ENCODE measurements at regions not wholly inside any gene's neighbourhood (a gene's known extent, or its start where the extent isn't known, plus 50 kb on each side); places are given as distances from the start of the nearest gene placed in this dataset.
"Not testable (repeated sequence)": the region's sequence is repeated elsewhere in the genome, so short reads cannot be mapped to it uniquely, and the experiment has no call there.

DNA sequence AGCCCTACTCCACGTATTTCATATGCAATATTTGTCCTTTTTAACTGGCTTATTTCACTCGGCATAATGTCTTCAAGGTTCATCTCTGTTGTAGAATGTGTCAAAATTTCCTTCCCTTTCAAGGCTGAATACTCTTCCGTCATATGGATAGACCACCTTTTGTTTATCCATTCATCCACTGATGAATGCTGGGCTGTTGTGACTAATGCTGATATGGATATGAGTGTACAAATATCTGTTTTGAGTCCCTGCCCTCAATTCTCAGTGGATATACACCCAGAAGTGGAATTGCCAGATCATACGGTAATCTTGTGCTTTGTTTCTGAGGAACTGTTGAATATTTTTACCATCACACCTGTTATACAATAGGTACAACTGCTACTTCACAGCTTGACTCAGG lies 155.2 kb upstream of the IRF2BP2 start:
- H3K27me3 ChIP-seq (replicated peaks; ENCODE audit: control insufficient read depth, insufficient read depth, low read length), result no peaks in the 10 kb centered on the region
- TF ChIP-seq, protein P1, sequence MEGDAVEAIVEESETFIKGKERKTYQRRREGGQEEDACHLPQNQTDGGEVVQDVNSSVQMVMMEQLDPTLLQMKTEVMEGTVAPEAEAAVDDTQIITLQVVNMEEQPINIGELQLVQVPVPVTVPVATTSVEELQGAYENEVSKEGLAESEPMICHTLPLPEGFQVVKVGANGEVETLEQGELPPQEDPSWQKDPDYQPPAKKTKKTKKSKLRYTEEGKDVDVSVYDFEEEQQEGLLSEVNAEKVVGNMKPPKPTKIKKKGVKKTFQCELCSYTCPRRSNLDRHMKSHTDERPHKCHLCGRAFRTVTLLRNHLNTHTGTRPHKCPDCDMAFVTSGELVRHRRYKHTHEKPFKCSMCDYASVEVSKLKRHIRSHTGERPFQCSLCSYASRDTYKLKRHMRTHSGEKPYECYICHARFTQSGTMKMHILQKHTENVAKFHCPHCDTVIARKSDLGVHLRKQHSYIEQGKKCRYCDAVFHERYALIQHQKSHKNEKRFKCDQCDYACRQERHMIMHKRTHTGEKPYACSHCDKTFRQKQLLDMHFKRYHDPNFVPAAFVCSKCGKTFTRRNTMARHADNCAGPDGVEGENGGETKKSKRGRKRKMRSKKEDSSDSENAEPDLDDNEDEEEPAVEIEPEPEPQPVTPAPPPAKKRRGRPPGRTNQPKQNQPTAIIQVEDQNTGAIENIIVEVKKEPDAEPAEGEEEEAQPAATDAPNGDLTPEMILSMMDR (IDR thresholded peaks at IDR 0.05; ENCODE audit: insufficient read depth, low read length, poor library complexity, severe bottlenecking), result no peak
- no peaks in the 10 kb centered on the region for H3K36me3 ChIP-seq (ENCODE audit: control insufficient read depth, insufficient read depth, low read length)
- no peak overlapping the region for H3K4me3 ChIP-seq (replicated peaks; ENCODE audit: low read depth, low read length)
- no peak for DNase-seq (ENCODE audit: extremely low read depth, insufficient read length)

DNA sequence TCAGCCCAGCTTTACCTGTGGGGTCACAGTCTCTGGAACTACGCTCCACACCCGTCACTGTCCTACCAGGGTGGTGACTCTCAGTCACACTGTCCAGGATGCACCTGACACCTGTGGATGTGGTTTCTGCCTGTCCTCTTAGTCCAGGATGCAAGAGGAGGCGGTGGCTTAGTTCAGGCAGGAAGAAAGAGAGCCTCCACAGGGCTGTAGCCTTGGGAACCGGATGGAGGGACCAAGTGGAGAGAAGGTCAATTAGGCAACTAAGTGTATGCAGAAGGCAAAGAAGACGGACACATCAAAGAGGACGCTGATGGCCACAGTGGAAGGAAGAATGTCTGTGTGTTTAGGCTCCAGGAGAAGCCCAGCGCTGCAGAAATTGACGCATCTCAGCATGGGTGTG lies 153.9 kb upstream of the IRF2BP2 start:
- no peak for DNase-seq (ENCODE audit: extremely low read depth, insufficient read length)
- H3K27me3 ChIP-seq (replicated peaks; ENCODE audit: control insufficient read depth, insufficient read depth, low read length), result no peaks in the 10 kb centered on the region
- H3K4me3 ChIP-seq (replicated peaks; ENCODE audit: low read depth, low read length), result no peak overlapping the region
- TF ChIP-seq, protein P1 (IDR thresholded peaks at IDR 0.05; ENCODE audit: insufficient read depth, low read length, poor library complexity, severe bottlenecking), result no peak
- H3K36me3 ChIP-seq (ENCODE audit: control insufficient read depth, insufficient read depth, low read length), result no peaks in the 10 kb centered on the region

DNA sequence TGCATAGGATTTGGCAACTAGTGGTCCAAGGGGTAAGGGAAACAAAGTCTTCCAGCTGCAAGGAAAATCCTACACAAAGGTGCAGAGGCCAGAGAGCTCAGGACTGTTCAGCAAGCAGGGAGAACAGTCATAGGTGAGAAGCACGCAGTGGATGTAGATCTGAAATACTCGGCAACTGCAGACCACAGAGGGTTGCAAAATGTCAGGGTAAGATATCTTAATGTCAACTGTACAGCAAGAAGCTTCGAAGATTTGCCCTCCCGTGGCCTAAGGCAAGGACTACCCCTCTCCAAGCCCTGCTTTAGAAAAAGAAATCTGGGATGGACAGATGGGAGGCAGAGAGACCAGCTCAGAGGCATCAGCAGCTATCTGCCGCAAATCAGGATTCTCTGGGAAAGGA lies 153.4 kb upstream of the IRF2BP2 start:
- DNase-seq (ENCODE audit: extremely low read depth, insufficient read length), result no peak
- TF ChIP-seq, protein P1 (IDR thresholded peaks at IDR 0.05; ENCODE audit: insufficient read depth, low read length, poor library complexity, severe bottlenecking), result no peak
- H3K36me3 ChIP-seq (ENCODE audit: control insufficient read depth, insufficient read depth, low read length), result no peaks in the 10 kb centered on the region

DNA sequence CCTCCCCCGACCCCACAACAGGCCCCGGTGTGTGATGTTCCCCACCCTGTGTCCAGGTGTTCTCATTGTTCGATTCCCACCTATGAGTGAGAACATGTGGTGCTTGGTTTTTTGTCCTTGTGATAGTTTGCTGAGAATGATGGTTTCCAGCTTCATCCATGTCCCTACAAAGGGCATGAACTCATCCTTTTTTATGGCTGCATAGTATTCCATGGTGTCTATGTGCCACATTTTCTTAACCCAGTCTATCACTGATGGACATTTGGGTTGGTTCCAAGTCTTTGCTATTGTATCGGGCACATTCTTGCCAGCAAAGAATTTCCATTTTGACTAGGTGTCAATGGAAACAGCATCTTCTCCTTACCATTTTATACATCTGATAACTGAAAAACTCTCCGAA lies 152.1 kb upstream of the IRF2BP2 start:
- not testable (repeated sequence) for H3K27me3 ChIP-seq (replicated peaks; ENCODE audit: control insufficient read depth, insufficient read depth, low read length); H3K36me3 ChIP-seq (ENCODE audit: control insufficient read depth, insufficient read depth, low read length)

More for the DNA sequence above, 153.4 kb upstream of the IRF2BP2 start:
- H3K4me3 ChIP-seq (replicated peaks; ENCODE audit: low read depth, low read length), result no peak overlapping the region
- H3K27me3 ChIP-seq (replicated peaks; ENCODE audit: control insufficient read depth, insufficient read depth, low read length), result no peaks in the 10 kb centered on the region

DNA sequence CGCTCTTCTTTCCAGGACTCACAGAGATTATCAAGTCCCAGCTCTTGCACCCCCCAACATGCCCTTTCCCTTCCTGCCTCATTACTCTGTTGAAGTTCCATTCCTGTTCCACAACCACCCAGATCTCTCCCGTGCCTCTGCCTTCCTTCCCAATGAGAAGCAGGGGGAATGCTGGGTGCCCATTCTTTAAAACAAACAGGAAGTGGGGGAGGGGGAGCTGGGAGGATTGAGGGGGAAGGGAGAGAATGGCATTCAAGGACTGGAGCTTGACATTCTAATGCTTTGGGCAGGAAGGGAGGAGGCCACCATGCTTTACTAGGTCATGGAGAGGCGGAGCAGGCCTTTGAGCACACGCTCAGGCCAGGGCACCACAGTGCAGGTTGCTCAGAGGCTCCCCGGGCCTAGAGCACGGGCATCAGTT lies 150.3 kb upstream of the IRF2BP2 start:
- Histone ChIP-seq H3K36me3 (ENCODE audit: control insufficient read depth, insufficient read depth, low read length) (no peaks in the 10 kb centered on the region), H3K4me3 (replicated peaks; ENCODE audit: low read depth, low read length) (no peak overlapping the region), H3K27me3 (replicated peaks; ENCODE audit: control insufficient read depth, insufficient read depth, low read length) (no peaks in the 10 kb centered on the region)
- no peak for DNase-seq (ENCODE audit: extremely low read depth, insufficient read length)
- TF ChIP-seq, protein P1 (IDR thresholded peaks at IDR 0.05; ENCODE audit: insufficient read depth, low read length, poor library complexity, severe bottlenecking), result no peak

More for the DNA sequence above, 152.1 kb upstream of the IRF2BP2 start:
- H3K4me3 ChIP-seq (replicated peaks; ENCODE audit: low read depth, low read length); DNase-seq (ENCODE audit: extremely low read depth, insufficient read length): not testable (repeated sequence)

DNA sequence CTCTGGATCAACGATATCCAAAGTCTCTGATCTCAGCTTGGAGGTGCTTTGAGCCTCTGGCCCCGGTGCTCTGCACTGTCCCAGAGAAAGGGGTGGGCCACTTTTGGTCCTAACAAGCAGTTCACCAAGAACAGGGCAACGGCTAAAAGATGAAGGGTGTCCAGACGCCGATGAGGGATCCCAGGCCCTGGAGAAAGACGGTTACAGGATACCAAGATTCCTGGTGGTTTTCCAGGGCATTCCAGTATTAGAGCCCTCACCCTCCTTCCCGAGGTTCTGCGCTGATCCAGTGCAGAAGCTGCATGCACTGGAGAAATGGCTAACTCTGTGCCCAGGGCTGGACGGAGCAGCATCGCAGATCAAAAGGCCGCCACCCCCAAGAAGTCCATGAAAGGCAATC lies 149.9 kb upstream of the IRF2BP2 start:
- no peaks in the 10 kb centered on the region for H3K27me3 ChIP-seq (replicated peaks; ENCODE audit: control insufficient read depth, insufficient read depth, low read length)
- DNase-seq (ENCODE audit: extremely low read depth, insufficient read length), result no peak
- no peaks in the 10 kb centered on the region for H3K36me3 ChIP-seq (ENCODE audit: control insufficient read depth, insufficient read depth, low read length)
- TF ChIP-seq, protein P1 (IDR thresholded peaks at IDR 0.05; ENCODE audit: insufficient read depth, low read length, poor library complexity, severe bottlenecking), result no peak
- H3K4me3 ChIP-seq (replicated peaks; ENCODE audit: low read depth, low read length), result no peak overlapping the region

Data from GM06990 (cell line).